ENCODE measurements at regions not wholly inside any gene's neighbourhood (a gene's known extent, or its start where the extent isn't known, plus 50 kb on each side); places are given as distances from the start of the nearest gene placed in this dataset.

DNA sequence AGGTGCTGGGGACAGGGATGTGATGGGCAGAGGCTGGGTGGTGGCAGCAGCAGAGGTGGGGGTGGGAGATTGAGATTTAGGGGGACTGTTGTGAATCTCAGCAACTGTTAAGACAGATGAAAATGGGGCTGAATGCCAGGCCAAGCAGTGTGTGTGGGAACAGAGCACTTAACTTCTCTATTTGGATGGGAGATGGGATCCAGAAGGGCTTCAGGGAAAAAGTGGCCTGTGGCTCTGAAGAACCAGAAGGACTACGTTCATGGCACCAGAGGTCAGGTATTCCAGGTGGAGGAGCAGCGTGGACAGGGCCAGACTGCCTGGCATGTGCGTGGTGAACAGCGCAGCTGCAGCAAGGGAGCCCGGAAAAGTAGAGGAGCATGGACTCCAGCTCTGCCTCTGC is 82.6 kb upstream of the SYT13 start:
- H3K4me3 ChIP-seq (IDR thresholded peaks at IDR 0.05; ENCODE audit: insufficient read depth, low read depth, low read length) = no peak overlapping the region
- H3K27me3 ChIP-seq (ENCODE audit: insufficient read depth, low read depth) = no peaks in the 10 kb centered on the region
- no peaks in the 10 kb centered on the region for H3K4me1 ChIP-seq (ENCODE audit: low read depth, poor library complexity, severe bottlenecking)
- no peaks in the 10 kb centered on the region for H4K20me1 ChIP-seq (ENCODE audit: insufficient read depth)
- no peak for TF ChIP-seq CTCF (conservative IDR thresholded peaks at IDR 0.05; ENCODE audit: low read depth, low read length)
- no peak overlapping the region for H3K9ac ChIP-seq
- no peak overlapping the region for H3K4me2 ChIP-seq
- H2AFZ ChIP-seq (ENCODE audit: low read depth) = no peak overlapping the region
- no peak overlapping the region for H3K27ac ChIP-seq
- no peaks in the 10 kb centered on the region for H3K79me2 ChIP-seq (ENCODE audit: insufficient read depth, low read depth)
- no peaks in the 10 kb centered on the region for H3K36me3 ChIP-seq (ENCODE audit: insufficient read depth)

DNA sequence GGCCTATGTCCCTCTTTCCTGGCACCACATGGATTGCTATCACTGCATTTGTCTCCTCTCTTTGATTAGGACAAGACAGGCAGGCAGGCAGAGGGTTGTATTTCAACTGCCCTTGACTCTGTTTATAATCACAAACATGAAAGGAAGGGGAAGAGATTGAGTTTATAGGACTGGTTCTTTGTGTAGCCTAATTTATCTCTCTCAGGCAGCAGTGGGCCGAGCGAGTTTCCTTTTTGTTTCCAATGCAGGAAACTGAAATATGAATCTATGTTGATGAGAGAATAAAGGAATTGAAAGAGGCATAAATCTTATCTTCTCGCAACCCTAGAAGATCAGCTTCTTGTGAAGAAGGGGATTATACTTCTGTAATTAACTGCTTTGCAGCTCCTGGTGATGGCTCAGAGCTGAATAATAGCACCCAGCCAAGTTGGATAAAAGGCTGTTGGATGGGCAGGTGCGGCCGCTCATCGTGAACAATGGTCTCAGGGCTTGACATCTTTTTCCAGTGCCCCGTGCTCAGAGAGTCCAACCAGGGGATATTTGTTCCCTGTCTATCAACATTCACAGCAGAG is 80.6 kb upstream of the SYT13 start:
- Histone ChIP-seq H3K27me3 (ENCODE audit: insufficient read depth, low read depth) (no peaks in the 10 kb centered on the region), H2AFZ (ENCODE audit: low read depth) (no peak overlapping the region), H3K36me3 (ENCODE audit: insufficient read depth) (no peaks in the 10 kb centered on the region), H3K9ac (no peak overlapping the region), H3K4me1 (ENCODE audit: low read depth, poor library complexity, severe bottlenecking) (no peaks in the 10 kb centered on the region), H4K20me1 (ENCODE audit: insufficient read depth) (no peaks in the 10 kb centered on the region), H3K4me2 (no peak overlapping the region), H3K27ac (no peak overlapping the region), H3K4me3 (IDR thresholded peaks at IDR 0.05; ENCODE audit: insufficient read depth, low read depth, low read length) (no peak overlapping the region), H3K79me2 (ENCODE audit: insufficient read depth, low read depth) (no peaks in the 10 kb centered on the region)
- TF ChIP-seq CTCF (conservative IDR thresholded peaks at IDR 0.05; ENCODE audit: low read depth, low read length) = no peak

GRCh38 chr11:45365961-45366618 is 79.9 kb upstream of the SYT13 start:
- Histone ChIP-seq H3K4me2 (no peak overlapping the region), H3K79me2 (ENCODE audit: insufficient read depth, low read depth) (no peaks in the 10 kb centered on the region), H3K36me3 (ENCODE audit: insufficient read depth) (no peaks in the 10 kb centered on the region), H3K9ac (no peak overlapping the region), H3K4me1 (ENCODE audit: low read depth, poor library complexity, severe bottlenecking) (no peaks in the 10 kb centered on the region), H3K27me3 (ENCODE audit: insufficient read depth, low read depth) (no peaks in the 10 kb centered on the region), H3K27ac (no peak overlapping the region), H2AFZ (ENCODE audit: low read depth) (no peak overlapping the region), H4K20me1 (ENCODE audit: insufficient read depth) (no peaks in the 10 kb centered on the region), H3K4me3 (IDR thresholded peaks at IDR 0.05; ENCODE audit: insufficient read depth, low read depth, low read length) (no peak overlapping the region)
- no peak for TF ChIP-seq CTCF (conservative IDR thresholded peaks at IDR 0.05; ENCODE audit: low read depth, low read length)

DNA sequence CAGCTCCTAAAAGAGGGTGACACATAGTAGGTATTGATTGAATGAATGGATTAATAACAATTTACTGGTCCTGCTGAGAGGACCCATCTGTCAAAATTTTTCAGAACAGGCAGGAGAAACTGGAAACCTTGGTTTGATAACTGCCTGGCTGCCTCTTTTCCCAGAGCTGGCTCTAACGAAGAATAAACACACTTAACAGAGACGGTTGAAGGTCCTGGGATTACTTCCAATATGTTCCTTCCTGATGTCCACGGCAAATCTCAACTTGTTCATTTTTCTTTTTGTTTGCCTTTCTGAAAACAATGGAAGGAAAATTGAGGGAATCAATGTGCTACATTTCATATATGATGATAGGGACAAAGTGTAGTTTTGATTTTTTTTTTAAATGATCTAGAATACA is 76.5 kb upstream of the SYT13 start:
- Histone ChIP-seq H3K79me2 (ENCODE audit: insufficient read depth, low read depth) (no peaks in the 10 kb centered on the region), H3K4me1 (ENCODE audit: low read depth, poor library complexity, severe bottlenecking) (no peaks in the 10 kb centered on the region), H4K20me1 (ENCODE audit: insufficient read depth) (no peaks in the 10 kb centered on the region), H3K27me3 (ENCODE audit: insufficient read depth, low read depth) (no peaks in the 10 kb centered on the region), H3K4me2 (no peak overlapping the region), H2AFZ (ENCODE audit: low read depth) (no peak overlapping the region), H3K9ac (no peak overlapping the region), H3K4me3 (IDR thresholded peaks at IDR 0.05; ENCODE audit: insufficient read depth, low read depth, low read length) (no peak overlapping the region), H3K27ac (no peak overlapping the region), H3K36me3 (ENCODE audit: insufficient read depth) (no peaks in the 10 kb centered on the region)
- no peak for TF ChIP-seq CTCF (conservative IDR thresholded peaks at IDR 0.05; ENCODE audit: low read depth, low read length)

Measured in KMS-11 (cell line).